PC-3 (cell line): ENCODE measurements at regions not wholly inside any gene's neighbourhood (a gene's known extent, or its start where the extent isn't known, plus 50 kb on each side); places are given as distances from the start of the nearest gene placed in this dataset.

Experiments
- ATAC-seq: fragments of 200-7000 bp; cut with Tn5 transposase; 2 replicates; pipeline ENCODE4 v1.9.1; 2020; ENCODE audit warnings: mild to moderate bottlenecking, moderate library complexity
- BruUV-seq: library from RNA; stranded (reverse); fragments of 400-500 nt; replicated peaks from 2 replicates; lab custom pipeline; 2021; lab: Mats Ljungman, UMichigan
- CTCF ChIA-PET: fragments of 300-600 bp; sonication (Branson Sonifier 250); formaldehyde crosslinking; loops from one replicate; lab custom pipeline; 2022; ENCODE audit warnings: antibody characterized with exemption; lab: Charles Lee
- POLR2A ChIA-PET: fragments of 300-600 bp; sonication (Branson Sonifier 250); formaldehyde crosslinking; loops from one replicate; lab custom pipeline; 2022; ENCODE audit warnings: antibody characterized with exemption; ENCODE audit not compliant: unreplicated experiment; lab: Charles Lee
- DNase-seq: peaks from one replicate; pipeline ENCODE4 v3.0.0-alpha.2; 2015
- H2AFZ ChIP-seq: fragments of 300-600 bp; sonication (generic); 2 replicates; pipeline ENCODE4 v1.6.0; 2016; ENCODE audit warnings: antibody characterized with exemption, low read length
- H3F3A ChIP-seq: fragments of 300-600 bp; sonication (generic); one replicate; pipeline ENCODE4 v1.6.0; 2017; ENCODE audit warnings: antibody characterized with exemption, low read length, control low read depth, mild to moderate bottlenecking; ENCODE audit not compliant: unreplicated experiment
- H3K27ac ChIP-seq: fragments of 300-600 bp; sonication (generic); 2 replicates; pipeline ENCODE4 v1.5.1; 2016; ENCODE audit warnings: mild to moderate bottlenecking, low read length
- H3K27me3 ChIP-seq: fragments of 300-600 bp; sonication (generic); 2 replicates; pipeline ENCODE4 v1.6.1; 2016; ENCODE audit warnings: low read length, mixed read lengths
- H3K36me3 ChIP-seq: fragments of 300-600 bp; sonication (generic); 2 replicates; pipeline ENCODE4 v1.6.1; 2016; ENCODE audit warnings: low read depth, mixed run types, low read length, mixed read lengths
- H3K4me1 ChIP-seq: fragments of 300-600 bp; sonication (generic); 2 replicates; pipeline ENCODE4 v1.5.1; 2016; ENCODE audit warnings: low read length; ENCODE audit not compliant: insufficient read depth
- H3K4me2 ChIP-seq: fragments of 300-600 bp; sonication (generic); 2 replicates; pipeline ENCODE4 v1.6.0; 2016; ENCODE audit warnings: low read length
- H3K4me3 ChIP-seq: fragments of 300-600 bp; sonication (generic); 2 replicates; pipeline ENCODE4 v1.5.1; 2016; ENCODE audit warnings: mild to moderate bottlenecking, low read length, mixed read lengths
- H3K79me2 ChIP-seq: fragments of 300-600 bp; sonication (generic); 2 replicates; pipeline ENCODE4 v1.6.1; 2017; ENCODE audit warnings: low read length, mixed read lengths
- H3K9ac ChIP-seq: fragments of 300-600 bp; sonication (generic); 2 replicates; pipeline ENCODE4 v1.6.0; 2016; ENCODE audit warnings: mild to moderate bottlenecking, low read length
- H3K9me2 ChIP-seq: fragments of 300-600 bp; sonication (generic); replicated peaks from 2 replicates; pipeline ENCODE4 v1.6.1; 2016; ENCODE audit warnings: mixed run types, low read length, mixed read lengths
- H3K9me3 ChIP-seq: fragments of 300-600 bp; sonication (generic); 2 replicates; pipeline ENCODE4 v1.6.1; 2016; ENCODE audit warnings: low read length, mixed read lengths
- H4K20me1 ChIP-seq: fragments of 300-600 bp; sonication (generic); 2 replicates; pipeline ENCODE4 v1.6.1; 2016; ENCODE audit warnings: low read length, mixed read lengths
- EZH2 ChIP-seq: fragments of 300-600 bp; sonication (generic); IDR thresholded peaks from one replicate; pipeline ENCODE4 v1.6.1; 2017; ENCODE audit warnings: antibody characterized with exemption, mild to moderate bottlenecking, low read length; ENCODE audit not compliant: unreplicated experiment
- EZH2phosphoT487 ChIP-seq: fragments of 300-600 bp; sonication (generic); IDR thresholded peaks from 2 replicates; pipeline ENCODE4 v1.6.1; 2018; ENCODE audit warnings: mild to moderate bottlenecking, antibody characterized with exemption, low read length, borderline replicate concordance
- intact Hi-C: fragments of 100-400 bp; cut with micrococcal nuclease; formaldehyde crosslinking; loops from 2 replicates; pipeline ENCODE4 v1.9.0; 2023
- TF ChIP-seq, protein P1 (sequence below): fragments of 300-600 bp; sonication (generic); conservative IDR thresholded peaks from 2 replicates; pipeline ENCODE4 v1.5.1; 2017; ENCODE audit warnings: antibody characterized with exemption, low read depth, mild to moderate bottlenecking, low read length

DNA sequence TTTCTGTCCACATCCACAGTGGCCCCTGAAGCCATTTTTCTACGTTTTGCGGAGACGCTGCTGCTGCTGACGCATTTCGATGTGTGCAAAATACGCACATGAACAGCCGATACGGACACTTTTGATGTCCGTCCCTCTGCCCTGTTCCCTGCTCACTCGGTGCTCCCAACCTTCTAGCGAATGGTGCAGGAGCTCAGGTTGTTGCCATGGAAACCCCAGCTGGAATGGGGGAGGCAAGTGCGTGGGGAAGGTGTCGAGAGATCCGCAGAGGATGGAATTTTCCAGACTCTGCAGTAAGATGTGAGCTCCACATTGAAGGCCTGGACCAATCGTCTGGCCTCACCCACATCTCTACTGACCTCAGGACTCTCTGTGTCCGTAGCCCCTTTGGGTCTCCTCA is 109.2 kb upstream of the USP29 start:
- Histone ChIP-seq H3K4me2 (no peak overlapping the region), H3K4me1 (no peaks in the 10 kb centered on the region), H3K36me3 (no peaks in the 10 kb centered on the region), H3K9me2 (no peaks in the 10 kb centered on the region), H3K9ac (no peak overlapping the region), H3K27ac (no peak overlapping the region), H3K27me3 (no peaks in the 10 kb centered on the region), H2AFZ (no peak overlapping the region), H3K4me3 (no peak overlapping the region), H3F3A (no peaks in the 10 kb centered on the region), H3K9me3 (peaks cover 29% of the 10 kb centered on the region), H4K20me1 (no peaks in the 10 kb centered on the region), H3K79me2 (no peaks in the 10 kb centered on the region)
- no peak for TF ChIP-seq EZH2phosphoT487
- no peak for TF ChIP-seq EZH2
- TF ChIP-seq, protein P1, sequence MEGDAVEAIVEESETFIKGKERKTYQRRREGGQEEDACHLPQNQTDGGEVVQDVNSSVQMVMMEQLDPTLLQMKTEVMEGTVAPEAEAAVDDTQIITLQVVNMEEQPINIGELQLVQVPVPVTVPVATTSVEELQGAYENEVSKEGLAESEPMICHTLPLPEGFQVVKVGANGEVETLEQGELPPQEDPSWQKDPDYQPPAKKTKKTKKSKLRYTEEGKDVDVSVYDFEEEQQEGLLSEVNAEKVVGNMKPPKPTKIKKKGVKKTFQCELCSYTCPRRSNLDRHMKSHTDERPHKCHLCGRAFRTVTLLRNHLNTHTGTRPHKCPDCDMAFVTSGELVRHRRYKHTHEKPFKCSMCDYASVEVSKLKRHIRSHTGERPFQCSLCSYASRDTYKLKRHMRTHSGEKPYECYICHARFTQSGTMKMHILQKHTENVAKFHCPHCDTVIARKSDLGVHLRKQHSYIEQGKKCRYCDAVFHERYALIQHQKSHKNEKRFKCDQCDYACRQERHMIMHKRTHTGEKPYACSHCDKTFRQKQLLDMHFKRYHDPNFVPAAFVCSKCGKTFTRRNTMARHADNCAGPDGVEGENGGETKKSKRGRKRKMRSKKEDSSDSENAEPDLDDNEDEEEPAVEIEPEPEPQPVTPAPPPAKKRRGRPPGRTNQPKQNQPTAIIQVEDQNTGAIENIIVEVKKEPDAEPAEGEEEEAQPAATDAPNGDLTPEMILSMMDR: no peak
- BruUV-seq: no TSS peak
- ChIA-PET POLR2A (no interaction called here), CTCF (no interaction called here)
- DNase-seq (no peak), ATAC-seq (no peak)
- intact Hi-C loops: no loop called here

DNA sequence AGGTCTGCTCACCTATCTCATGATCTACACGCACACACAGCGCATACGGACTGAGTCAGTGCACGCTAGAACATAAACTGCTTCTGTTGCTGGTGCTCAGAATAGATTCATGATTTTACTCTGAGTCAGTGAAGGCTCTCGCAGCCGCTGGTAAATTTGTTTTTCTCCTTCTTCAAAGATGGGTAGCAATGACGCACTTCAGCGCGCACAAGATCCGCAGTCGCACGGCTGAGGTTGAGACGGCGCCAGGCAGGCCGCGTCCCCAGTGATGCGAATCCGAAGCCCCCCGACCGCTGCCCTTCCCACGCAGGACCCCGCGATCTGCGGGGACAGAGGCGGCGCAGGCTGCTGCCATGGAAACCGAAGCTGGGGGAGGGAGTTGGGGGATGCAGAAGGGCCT is 103.7 kb upstream of the USP29 start:
- Histone ChIP-seq H3K4me1 (no peaks in the 10 kb centered on the region), H3F3A (no peaks in the 10 kb centered on the region), H2AFZ (no peak overlapping the region), H3K27ac (no peak overlapping the region), H3K4me3 (no peak overlapping the region), H3K9me3 (peaks cover 21% of the 10 kb centered on the region; the same call in 1 of the 2 replicates), H3K79me2 (no peaks in the 10 kb centered on the region), H3K4me2 (no peak overlapping the region), H4K20me1 (no peaks in the 10 kb centered on the region), H3K36me3 (no peaks in the 10 kb centered on the region; the same call in 1 of the 2 replicates), H3K9ac (no peak overlapping the region), H3K9me2 (no peaks in the 10 kb centered on the region), H3K27me3 (no peaks in the 10 kb centered on the region)
- ChIA-PET CTCF (no interaction called here), POLR2A (no interaction called here)
- BruUV-seq: no TSS peak
- ATAC-seq (no peak), DNase-seq (no peak)
- TF ChIP-seq, protein P1: no peak
- TF ChIP-seq EZH2phosphoT487: no peak
- TF ChIP-seq EZH2: no peak
- intact Hi-C loops: no loop called here

DNA sequence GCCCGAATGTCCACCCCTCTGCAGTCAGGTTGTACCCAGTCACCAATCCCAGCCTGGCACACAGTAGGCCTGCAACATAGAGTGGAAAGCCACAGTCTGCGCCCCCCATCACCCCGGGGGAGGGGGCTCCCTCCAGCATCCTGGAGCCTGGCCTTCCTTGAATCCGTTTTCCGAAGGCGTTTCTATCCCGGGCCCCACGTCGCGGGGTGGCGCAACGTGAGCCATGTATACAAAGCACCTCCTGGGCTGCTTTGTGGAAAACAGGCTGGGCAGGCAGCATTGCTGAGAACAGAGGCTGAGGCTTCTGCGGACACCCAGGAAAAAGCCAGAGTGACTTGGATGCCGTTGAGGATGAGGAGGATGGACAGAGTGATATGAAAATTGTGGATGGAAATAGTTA is 103.3 kb upstream of the USP29 start:
- Histone ChIP-seq H2AFZ (no peak overlapping the region), H3F3A (no peaks in the 10 kb centered on the region), H3K9ac (no peak overlapping the region), H3K27me3 (no peaks in the 10 kb centered on the region), H3K79me2 (no peaks in the 10 kb centered on the region), H4K20me1 (no peaks in the 10 kb centered on the region), H3K9me2 (no peaks in the 10 kb centered on the region), H3K4me2 (no peak overlapping the region), H3K4me1 (no peaks in the 10 kb centered on the region), H3K9me3 (peaks cover 22% of the 10 kb centered on the region; the same call in 1 of the 2 replicates), H3K36me3 (no peaks in the 10 kb centered on the region; the same call in 1 of the 2 replicates), H3K4me3 (no peak overlapping the region), H3K27ac (no peak overlapping the region)
- intact Hi-C loops: no loop called here
- ChIA-PET CTCF (no interaction called here), POLR2A (no interaction called here)
- BruUV-seq: no TSS peak
- TF ChIP-seq EZH2phosphoT487 (no peak), EZH2 (no peak)
- TF ChIP-seq, protein P1: no peak
- ATAC-seq (no peak), DNase-seq (no peak)
